HG03045 (cell line): ENCODE measurements at regions not wholly inside any gene's neighbourhood (a gene's known extent, or its start where the extent isn't known, plus 50 kb on each side); places are given as distances from the start of the nearest gene placed in this dataset.

Experiments used
- ATAC-seq: cut with Tn5 transposase; IDR thresholded peaks from one replicate; pipeline ENCODE4 v1.9.1; 2021; ENCODE audit warnings: mild to moderate bottlenecking, moderate library complexity; ENCODE audit not compliant: unreplicated experiment

DNA sequence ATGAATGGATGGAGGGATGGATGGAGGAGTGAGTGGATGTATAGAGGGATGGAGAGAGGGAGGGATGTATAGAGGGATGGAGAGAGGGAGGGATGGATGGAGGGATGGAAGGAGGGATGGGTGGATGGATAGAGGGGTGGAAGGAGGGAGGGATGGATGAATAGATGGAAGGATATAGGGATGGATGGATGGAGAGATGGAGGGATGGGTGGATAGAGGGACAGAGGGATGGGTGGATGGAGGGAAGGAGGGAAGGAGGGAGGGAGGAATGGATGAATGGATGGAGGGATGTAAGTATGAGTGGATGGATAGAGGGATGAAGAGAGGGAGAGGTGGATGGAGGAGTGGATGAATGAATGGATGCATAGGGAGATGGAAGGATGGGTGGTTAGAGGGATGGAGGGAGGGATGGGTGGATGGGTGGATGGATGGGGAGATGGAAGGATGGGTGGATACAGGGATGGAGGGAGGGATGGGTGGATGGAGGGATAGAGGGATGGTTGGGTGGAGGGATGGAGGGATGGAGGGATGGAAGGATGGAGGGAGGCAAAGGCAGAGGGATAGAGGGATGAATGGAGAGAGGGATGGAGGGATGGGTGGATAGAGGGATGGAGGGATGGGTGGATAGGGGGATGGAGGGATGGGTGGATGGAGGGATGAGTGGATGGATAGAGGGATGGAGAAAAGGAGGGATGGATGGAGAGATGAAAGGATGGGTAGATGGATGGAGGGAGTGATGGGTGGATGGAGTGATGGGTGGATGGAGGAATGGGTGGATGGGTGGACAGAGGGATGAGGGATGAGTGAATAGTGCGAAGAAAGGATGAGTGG, 313.8 kb downstream of the UACA start:
- no peak for ATAC-seq

- no peak for ATAC-seq
These were observed 315.2 kb downstream of the UACA start for GRCh38 chr15:70447928-70448698.

GRCh38 chr15:70447521-70447920, 315.8 kb downstream of the UACA start:
- ATAC-seq, result no peak

GRCh38 chr15:70447081-70447480, 316.3 kb downstream of the UACA start:
- ATAC-seq, result no peak

DNA sequence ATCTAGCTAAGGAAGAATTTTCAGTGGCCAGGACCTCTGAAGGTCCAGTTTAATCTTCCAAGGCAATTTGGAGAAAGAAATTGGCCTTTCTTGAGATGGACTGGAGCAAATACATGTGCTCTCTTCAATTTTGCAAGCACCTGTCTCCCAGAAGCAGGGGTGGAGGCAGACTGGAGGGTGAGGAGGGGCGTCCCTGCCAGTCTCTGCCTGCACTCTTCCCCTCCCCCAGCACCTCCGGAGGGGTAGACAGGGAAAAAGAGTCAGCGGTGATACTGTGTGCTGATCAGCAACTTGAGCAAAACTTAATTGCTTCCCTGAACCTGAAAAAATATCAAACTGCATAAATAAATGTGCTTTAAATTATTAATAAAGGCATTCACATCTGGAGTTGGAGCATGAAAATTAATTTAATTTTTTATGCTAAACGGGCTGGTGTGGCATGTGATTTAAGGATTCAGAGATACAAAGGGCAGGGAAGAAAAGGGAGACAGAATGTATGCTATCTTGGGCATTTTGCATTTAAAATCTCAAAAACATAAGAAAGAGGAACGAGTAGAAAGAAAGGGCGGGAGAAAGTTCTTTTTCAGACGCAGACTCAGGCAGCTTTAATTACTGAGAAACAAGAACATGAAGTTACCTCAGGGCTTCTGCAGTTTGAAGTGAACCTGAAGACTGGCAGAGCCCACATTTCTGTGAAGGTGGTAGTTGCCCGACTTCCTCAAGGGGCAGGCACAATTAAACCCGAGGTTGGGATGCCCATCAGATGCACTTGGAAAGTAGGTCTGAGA, 319.7 kb downstream of the UACA start:
- ATAC-seq, result no peak

DNA sequence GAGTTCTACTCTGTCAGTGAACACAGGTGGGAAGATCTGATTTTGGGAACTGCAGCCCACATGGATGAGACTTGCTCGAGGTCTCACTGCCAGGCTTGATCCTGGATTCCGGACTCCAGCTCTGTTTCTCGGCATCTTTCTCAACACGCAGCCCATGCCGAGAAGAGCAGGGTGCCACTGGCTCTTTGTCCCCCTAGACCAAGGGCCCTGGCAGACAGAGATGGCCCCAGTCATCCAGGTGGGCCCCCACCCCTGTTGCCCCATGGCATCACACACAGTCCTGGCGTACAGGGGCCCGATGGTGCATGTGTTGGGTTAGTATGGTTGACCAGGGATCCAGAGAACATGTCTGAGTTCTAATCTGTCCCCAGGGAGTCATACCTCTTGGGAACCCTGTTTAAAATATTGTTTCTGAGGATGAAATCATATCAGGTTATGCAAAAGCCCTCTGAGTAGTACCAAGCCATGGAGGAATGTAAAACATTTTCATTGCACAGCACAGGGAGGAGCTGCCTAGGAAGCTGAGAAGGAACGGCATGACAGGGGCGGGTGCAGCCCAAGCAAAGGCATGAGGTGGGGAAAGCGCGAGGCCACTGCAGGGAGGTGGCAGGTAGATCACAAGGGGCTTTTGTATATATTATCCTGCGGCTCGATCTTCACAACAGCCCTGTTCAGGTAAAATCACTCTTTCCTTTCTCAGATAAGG, 320.6 kb downstream of the UACA start:
- ATAC-seq, result no peak

- no peak for ATAC-seq
These were observed 321.1 kb downstream of the UACA start for GRCh38 chr15:70442211-70442610.

- no peak for ATAC-seq
These were observed 322.8 kb downstream of the UACA start for GRCh38 chr15:70440416-70441138.

DNA sequence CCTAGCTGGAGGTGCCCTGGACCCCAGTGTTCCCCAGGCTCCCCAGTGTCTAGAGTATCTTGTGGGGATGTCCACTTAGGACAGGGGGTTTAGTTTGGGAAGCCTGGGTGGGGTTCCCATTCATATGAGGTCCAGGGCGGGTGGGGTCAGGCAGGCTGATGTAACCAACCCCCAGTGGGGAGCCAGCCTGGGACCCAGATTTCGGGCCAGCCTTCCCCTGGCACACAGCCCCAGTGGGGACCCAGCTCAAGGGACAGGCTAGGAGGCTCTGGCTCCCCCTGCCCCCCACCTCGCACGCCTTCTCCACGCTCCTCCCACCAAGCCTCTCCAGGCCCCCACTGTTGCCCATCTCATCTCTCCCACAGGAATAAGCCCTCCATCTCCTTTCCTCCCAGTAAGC, 323.5 kb downstream of the UACA start:
- no peak for ATAC-seq

DNA sequence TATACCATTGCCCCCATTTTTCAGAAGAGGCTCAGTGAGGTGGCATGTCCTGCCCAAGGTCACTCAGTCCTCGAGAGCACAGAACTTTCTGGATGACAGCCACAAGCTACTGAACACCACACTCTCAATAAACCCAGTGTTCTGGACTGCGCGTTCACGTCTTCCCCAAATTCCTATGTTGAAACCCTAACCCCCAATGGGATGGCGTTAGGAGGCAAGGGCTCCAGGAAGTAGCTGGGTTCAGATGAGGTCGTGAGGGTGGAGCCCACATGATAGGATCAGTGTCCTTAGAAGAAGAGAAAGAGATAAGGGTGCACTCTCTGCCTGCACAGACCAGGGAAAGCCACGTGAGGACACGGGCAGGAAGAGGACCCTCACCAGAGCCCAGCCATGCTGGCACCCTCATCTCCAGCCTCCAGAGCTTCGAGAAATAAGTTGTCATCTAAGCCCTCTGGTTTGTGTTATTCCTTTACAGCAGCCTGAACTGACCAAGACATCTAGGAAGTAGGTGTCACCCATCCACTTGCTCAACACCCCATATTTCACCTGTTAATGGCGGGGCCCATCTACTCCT, 324.0 kb downstream of the UACA start:
- ATAC-seq, result no peak

DNA sequence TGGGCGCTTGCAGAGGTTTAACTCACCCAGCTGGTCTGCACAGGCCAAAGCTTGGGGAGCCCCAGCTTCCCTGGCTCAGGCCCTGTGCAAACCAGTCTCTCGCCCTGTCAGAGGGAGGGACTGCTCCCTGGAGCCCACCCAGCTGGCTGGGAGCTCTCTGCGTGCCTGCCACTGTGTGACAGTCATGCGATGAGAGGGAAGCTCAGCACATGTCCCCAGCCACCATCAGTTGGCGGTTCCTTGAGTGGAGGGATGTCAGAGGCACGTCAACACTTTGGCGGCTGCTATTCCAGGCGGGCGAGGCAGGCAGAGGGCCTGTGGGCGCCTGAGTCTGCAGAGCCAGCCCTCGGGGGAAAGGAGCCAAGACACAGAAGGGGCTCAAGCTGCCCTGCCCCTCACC, 324.6 kb downstream of the UACA start:
- no peak for ATAC-seq

DNA sequence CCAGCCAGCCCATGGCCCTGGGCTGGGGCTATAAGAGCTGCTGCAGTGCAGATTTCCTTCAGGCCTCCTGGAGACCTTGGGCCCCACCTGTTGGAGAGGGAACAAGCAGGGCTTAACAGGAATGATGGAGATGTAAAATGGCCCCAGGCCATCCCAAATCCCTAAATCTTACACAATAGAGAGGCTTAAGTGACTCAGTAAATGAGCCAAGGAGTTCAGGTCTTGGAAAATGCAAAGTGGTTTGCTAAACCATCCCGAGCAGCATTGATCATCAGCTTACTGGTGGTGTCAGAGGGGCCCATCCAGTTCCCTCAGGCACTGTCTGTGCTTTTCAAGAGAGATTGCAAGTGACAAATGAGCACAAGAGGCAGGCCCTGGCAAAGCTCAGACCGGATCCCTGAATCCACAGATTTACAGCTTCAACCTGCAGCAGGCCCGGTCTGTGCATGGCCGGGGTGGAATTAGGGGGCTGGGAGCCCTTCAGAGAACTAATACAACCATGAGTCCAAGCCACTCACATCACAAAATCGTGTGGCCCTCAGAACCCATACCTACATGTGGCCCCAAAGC, 325.4 kb downstream of the UACA start:
- ATAC-seq, result no peak

GRCh38 chr15:70437089-70437488, 326.3 kb downstream of the UACA start:
- ATAC-seq, result no peak

DNA sequence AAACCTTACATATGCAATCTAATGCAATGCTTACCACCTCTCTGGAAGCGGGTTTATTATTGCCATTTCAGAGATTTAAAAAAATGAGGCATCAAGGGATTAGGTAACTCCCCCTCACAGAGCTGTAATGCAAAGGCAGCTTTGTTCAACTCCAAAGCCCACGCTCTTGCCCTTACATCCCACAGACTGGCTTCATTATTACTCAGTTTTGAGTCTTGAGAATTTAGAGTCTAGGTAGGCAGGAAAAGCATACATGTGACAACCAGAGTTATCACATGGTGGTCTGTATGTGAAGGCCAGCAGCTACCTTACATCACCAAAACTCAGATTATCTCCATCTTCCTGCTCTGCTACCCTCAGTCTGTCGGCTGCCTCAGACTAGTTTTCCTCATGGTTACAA, 326.9 kb downstream of the UACA start:
- ATAC-seq, result no peak

DNA sequence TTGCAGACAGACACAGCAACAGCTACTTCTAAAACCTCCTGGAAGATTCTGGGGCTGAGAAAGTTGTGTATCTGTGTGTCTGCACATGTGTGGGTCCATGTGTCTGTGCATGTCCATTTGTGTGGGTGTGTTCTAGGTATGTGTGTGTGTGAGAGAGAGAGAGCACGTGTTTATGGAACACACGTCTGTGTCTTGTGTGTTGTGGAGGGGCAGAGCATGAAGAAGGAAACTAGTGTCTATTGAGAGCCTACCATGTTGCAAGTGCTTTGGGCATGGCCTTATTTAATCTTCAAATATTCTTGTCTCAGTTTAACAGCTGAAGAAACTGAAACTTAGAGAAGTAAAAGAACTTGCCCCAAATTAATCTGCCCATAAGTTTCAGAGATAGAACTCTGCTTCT, 327.5 kb downstream of the UACA start:
- no peak for ATAC-seq

GRCh38 chr15:70435369-70435768, 328.0 kb downstream of the UACA start:
- ATAC-seq, result no peak

DNA sequence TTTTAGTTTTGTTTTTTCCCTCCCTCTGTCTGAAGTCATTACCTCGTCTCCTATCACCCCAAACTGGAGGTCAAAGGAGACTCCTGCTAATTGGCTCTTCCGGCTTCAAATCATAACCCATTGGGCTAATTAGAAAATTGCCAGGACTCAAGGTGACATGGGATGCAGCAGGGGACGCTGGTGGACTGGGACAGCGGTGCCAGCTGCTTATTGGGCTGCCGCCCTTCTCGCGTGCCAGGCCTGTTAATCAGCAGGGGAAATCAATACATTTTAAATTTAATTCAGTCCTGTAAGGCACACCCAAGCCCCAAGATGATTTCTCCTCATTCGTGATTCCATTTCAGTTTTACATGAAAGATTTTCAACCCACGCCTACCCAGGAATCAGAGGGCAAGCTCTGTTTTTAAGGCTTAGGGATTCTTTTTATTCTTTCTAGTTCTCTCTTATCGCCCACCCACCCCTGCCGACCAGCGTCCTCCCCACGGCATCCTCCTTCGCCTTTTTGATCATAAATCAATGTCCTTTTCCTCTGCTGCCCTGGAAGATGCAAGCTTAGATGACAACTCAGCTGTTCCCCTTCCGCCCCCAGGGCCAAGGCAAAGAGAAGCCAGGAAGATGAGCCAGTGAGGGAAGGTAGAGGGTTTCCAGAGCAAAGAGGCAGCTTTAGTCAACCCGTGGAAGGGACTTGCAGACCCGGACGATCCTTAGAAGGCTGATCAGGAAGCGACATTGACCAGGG, 329.6 kb downstream of the UACA start:
- ATAC-seq, result no peak

- no peak for ATAC-seq
These were observed 330.3 kb downstream of the UACA start for GRCh38 chr15:70432924-70433495.

- ATAC-seq, result no peak
These were observed 331.5 kb downstream of the UACA start for GRCh38 chr15:70431854-70432253.
